Fibroblast of lung (primary cell): ENCODE measurements at regions not wholly inside any gene's neighbourhood (a gene's known extent, or its start where the extent isn't known, plus 50 kb on each side); places are given as distances from the start of the nearest gene placed in this dataset.

ENCODE experiments used
- DNase-seq, 2 donors: peaks; one replicate each; pipeline versions ENCODE4 v3.0.0 to v3.0.0-alpha.2; 2010; ENCODE audit warnings: low read depth in 2 of 2
- H2AFZ ChIP-seq: 2 replicates; pipeline ENCODE4 v1.5.1; 2012; ENCODE audit warnings: low read length, control low read depth, inconsistent platforms
- H3K27ac ChIP-seq: 2 replicates; pipeline ENCODE4 v1.5.1; 2011; ENCODE audit warnings: low read length, control low read depth; ENCODE audit not compliant: insufficient read depth
- H3K27me3 ChIP-seq: 2 replicates; pipeline ENCODE4 v1.5.1; 2011; ENCODE audit warnings: mild to moderate bottlenecking, low read length; ENCODE audit not compliant: control insufficient read depth, insufficient read depth
- H3K36me3 ChIP-seq: 2 replicates; pipeline ENCODE4 v1.5.1; 2011; ENCODE audit warnings: low read length; ENCODE audit not compliant: control insufficient read depth, insufficient read depth
- H3K4me1 ChIP-seq: 2 replicates; pipeline ENCODE4 v1.5.1; 2011; ENCODE audit warnings: low read length; ENCODE audit not compliant: control insufficient read depth, insufficient read depth; ENCODE audit errors: extremely low read depth
- H3K4me2 ChIP-seq: 2 replicates; pipeline ENCODE4 v1.5.1; 2011; ENCODE audit warnings: low read length, control low read depth; ENCODE audit not compliant: insufficient read depth; ENCODE audit errors: extremely low read depth
- H3K4me3 ChIP-seq, 4 experiments: fragments of 200-600 bp in 1 of 4; sonication (generic) in 1 of 4; replicated peaks in 1 of 4; 2 replicates each; pipeline ENCODE4 v1.5.1; 2011 to 2016; ENCODE audit warnings: low read length in 4 of 4, low read depth in 3 of 4, mild to moderate bottlenecking in 3 of 4, control low read depth in 2 of 4, inconsistent platforms in 1 of 4, mixed read lengths in 1 of 4; ENCODE audit not compliant: insufficient read depth in 1 of 4; ENCODE audit errors: control extremely low read depth in 1 of 4
- H3K79me2 ChIP-seq: 2 replicates; pipeline ENCODE4 v1.5.1; 2012; ENCODE audit warnings: mild to moderate bottlenecking, low read length, inconsistent platforms; ENCODE audit not compliant: control insufficient read depth, insufficient read depth
- H3K9ac ChIP-seq: 2 replicates; pipeline ENCODE4 v1.5.1; 2011; ENCODE audit warnings: mild to moderate bottlenecking, low read length, control low read depth; ENCODE audit not compliant: insufficient read depth
- H3K9me3 ChIP-seq: 2 replicates; pipeline ENCODE4 v1.5.1; 2012; ENCODE audit warnings: low read depth, low read length; ENCODE audit not compliant: control insufficient read depth, insufficient read depth
- H4K20me1 ChIP-seq: 2 replicates; pipeline ENCODE4 v1.5.1; 2011; ENCODE audit warnings: low read length; ENCODE audit not compliant: control insufficient read depth, insufficient read depth; ENCODE audit errors: extremely low read depth
- EZH2 ChIP-seq: IDR thresholded peaks from 2 replicates; pipeline ENCODE4 v1.5.1; 2012; ENCODE audit warnings: low read length, control low read depth, mild to moderate bottlenecking; ENCODE audit errors: missing control alignments
- TF ChIP-seq, protein P1 (sequence below), 2 donors: IDR thresholded peaks in 1 of 2; conservative IDR thresholded peaks in 1 of 2; 1 replicate in 1 of 2; 2 replicates in 1 of 2; pipeline ENCODE4 v1.5.1; 2011 to 2012; ENCODE audit warnings: low read length in 2 of 2, control low read depth in 1 of 2, inconsistent platforms in 1 of 2, low read depth in 1 of 2, mild to moderate bottlenecking in 1 of 2

DNA sequence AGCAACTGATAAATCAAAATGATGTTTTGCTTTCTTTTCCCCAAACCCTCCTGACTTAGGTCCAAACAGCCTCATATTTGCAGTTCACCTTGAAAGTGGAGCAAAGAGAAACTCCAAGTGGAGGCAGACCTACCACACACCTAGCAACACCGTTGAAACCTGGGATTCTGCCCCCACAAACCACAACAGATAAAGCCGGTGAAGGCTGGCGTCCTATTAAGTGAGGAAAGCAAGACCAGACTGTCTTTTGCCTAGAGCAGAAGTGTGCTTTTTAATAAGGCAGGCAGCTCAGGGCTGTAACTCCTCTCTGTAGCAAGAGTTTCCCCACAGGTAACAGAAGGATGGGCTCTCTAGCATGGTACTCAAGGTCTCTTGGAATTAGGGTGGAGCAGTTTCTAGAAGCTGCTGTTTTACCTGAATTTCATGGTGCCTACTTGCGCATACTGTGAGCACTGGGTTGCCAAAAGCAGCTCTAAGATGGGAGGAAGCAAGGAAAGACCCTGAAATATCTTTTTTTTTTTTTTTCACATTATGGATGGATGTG, 336.9 kb downstream of the BCL11A start:
- Histone ChIP-seq H3K9ac (no peak overlapping the region), H3K4me3 (no peak overlapping the region), H3K4me1 (no peaks in the 10 kb centered on the region), H3K79me2 (no peaks in the 10 kb centered on the region), H3K36me3 (no peaks in the 10 kb centered on the region), H3K4me2 (no peak overlapping the region), H2AFZ (no peak overlapping the region), H4K20me1 (no peaks in the 10 kb centered on the region), H3K27ac (no peak overlapping the region), H3K9me3 (no peaks in the 10 kb centered on the region), H3K27me3 (no peaks in the 10 kb centered on the region)
- no peak for TF ChIP-seq EZH2
- TF ChIP-seq, protein P1, sequence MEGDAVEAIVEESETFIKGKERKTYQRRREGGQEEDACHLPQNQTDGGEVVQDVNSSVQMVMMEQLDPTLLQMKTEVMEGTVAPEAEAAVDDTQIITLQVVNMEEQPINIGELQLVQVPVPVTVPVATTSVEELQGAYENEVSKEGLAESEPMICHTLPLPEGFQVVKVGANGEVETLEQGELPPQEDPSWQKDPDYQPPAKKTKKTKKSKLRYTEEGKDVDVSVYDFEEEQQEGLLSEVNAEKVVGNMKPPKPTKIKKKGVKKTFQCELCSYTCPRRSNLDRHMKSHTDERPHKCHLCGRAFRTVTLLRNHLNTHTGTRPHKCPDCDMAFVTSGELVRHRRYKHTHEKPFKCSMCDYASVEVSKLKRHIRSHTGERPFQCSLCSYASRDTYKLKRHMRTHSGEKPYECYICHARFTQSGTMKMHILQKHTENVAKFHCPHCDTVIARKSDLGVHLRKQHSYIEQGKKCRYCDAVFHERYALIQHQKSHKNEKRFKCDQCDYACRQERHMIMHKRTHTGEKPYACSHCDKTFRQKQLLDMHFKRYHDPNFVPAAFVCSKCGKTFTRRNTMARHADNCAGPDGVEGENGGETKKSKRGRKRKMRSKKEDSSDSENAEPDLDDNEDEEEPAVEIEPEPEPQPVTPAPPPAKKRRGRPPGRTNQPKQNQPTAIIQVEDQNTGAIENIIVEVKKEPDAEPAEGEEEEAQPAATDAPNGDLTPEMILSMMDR (conservative IDR thresholded peaks at IDR 0.05 in 1 of 2, IDR thresholded peaks at IDR 0.05 in 1 of 2; ENCODE audit: low read depth in 1 of 2, low read length in 2 of 2): no peak
- no peak for DNase-seq

- no peaks in the 10 kb centered on the region for H3K79me2 ChIP-seq
- H3K9me3 ChIP-seq: no peaks in the 10 kb centered on the region
- H3K4me3 ChIP-seq: no peak overlapping the region
- no peaks in the 10 kb centered on the region for H3K4me1 ChIP-seq
- H3K4me2 ChIP-seq: no peak overlapping the region
- H2AFZ ChIP-seq: no peak overlapping the region
- H3K27me3 ChIP-seq: no peaks in the 10 kb centered on the region
- no peak for DNase-seq
- no peak overlapping the region for H3K9ac ChIP-seq
- TF ChIP-seq, protein P1 (conservative IDR thresholded peaks at IDR 0.05 in 1 of 2, IDR thresholded peaks at IDR 0.05 in 1 of 2; ENCODE audit: low read depth in 1 of 2, low read length in 2 of 2): no peak
- no peak for TF ChIP-seq EZH2
- no peak overlapping the region for H3K27ac ChIP-seq
- no peaks in the 10 kb centered on the region for H4K20me1 ChIP-seq
- H3K36me3 ChIP-seq: no peaks in the 10 kb centered on the region
Observed at GRCh38 chr2:60215386-60215901, 338.0 kb downstream of the BCL11A start.

DNA sequence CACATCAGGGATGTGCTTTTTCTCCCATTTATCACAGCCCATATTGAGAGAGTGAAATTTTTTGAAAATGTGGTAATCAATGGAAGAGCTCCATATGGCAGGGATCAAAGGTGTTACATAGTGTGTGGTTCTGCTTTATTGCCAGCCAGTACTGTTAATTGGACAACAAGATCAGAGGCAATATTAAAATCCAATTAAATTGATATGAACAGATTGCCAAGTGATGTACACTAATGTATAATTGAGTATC, 338.9 kb downstream of the BCL11A start:
- Histone ChIP-seq H3K27me3 (no peaks in the 10 kb centered on the region), H3K4me1 (no peaks in the 10 kb centered on the region), H2AFZ (no peak overlapping the region), H3K9me3 (no peaks in the 10 kb centered on the region), H4K20me1 (no peaks in the 10 kb centered on the region), H3K9ac (no peak overlapping the region), H3K4me3 (no peak overlapping the region), H3K27ac (no peak overlapping the region), H3K4me2 (no peak overlapping the region), H3K79me2 (no peaks in the 10 kb centered on the region), H3K36me3 (no peaks in the 10 kb centered on the region)
- DNase-seq: no peak
- TF ChIP-seq EZH2: no peak
- TF ChIP-seq, protein P1 (conservative IDR thresholded peaks at IDR 0.05 in 1 of 2, IDR thresholded peaks at IDR 0.05 in 1 of 2; ENCODE audit: low read depth in 1 of 2, low read length in 2 of 2): no peak
